Right atrium auricular region (tissue), 2 donors: ENCODE measurements at regions not wholly inside any gene's neighbourhood (a gene's known extent, or its start where the extent isn't known, plus 50 kb on each side); places are given as distances from the start of the nearest gene placed in this dataset.

Source experiments
- DNase-seq: peaks from one replicate; pipeline ENCODE4 v3.0.0-alpha.2; 2019; ENCODE audit warnings: low spot score
- H3K27ac ChIP-seq, 2 donors: fragments of 200-600 bp; sonication (generic); 1 replicate in 1 of 2; 2 replicates in 1 of 2; pipeline ENCODE4 v1.5.1; 2016 to 2019
- H3K27me3 ChIP-seq, 2 donors: fragments of 200-600 bp; sonication (generic); one replicate each; pipeline versions ENCODE4 v1.5.1 to v1.6.0; 2017 to 2019
- H3K36me3 ChIP-seq: fragments of 200-600 bp; sonication (generic); one replicate; pipeline ENCODE4 v1.5.1; 2016
- H3K4me1 ChIP-seq, 2 donors: fragments of 200-600 bp; sonication (generic); one replicate each; pipeline versions ENCODE4 v1.5.1 to v1.6.0; 2017 to 2019
- H3K4me3 ChIP-seq, 2 donors: fragments of 200-600 bp; sonication (generic); 1 replicate in 1 of 2; 2 replicates in 1 of 2; pipeline ENCODE4 v1.5.1; 2017 to 2019; ENCODE audit warnings: mild to moderate bottlenecking in 1 of 2, moderate library complexity in 1 of 2
- H3K9me3 ChIP-seq, 2 donors: fragments of 200-600 bp; sonication (generic); one replicate each; pipeline ENCODE4 v1.5.1; 2019
- CTCF ChIP-seq, 2 donors: fragments of 200-600 bp; sonication (generic); IDR thresholded peaks; one replicate each; pipeline ENCODE4 v1.5.1; 2019; ENCODE audit warnings: antibody characterized with exemption in 2 of 2

GRCh38 chr12:75816897-75817296, 214.7 kb downstream of the PHLDA1 start:
- Histone ChIP-seq H3K4me3 (no peak overlapping the region), H3K9me3 (no peaks in the 10 kb centered on the region), H3K4me1 (peaks cover 0 to 13% of the 10 kb centered on the region in 2 donors), H3K27ac (no peak overlapping the region), H3K27me3 (no peaks in the 10 kb centered on the region), H3K36me3 (no peaks in the 10 kb centered on the region)
- DNase-seq = no peak
- no peak for TF ChIP-seq CTCF (IDR thresholded peaks at IDR 0.05)

- Histone ChIP-seq H3K36me3 (no peaks in the 10 kb centered on the region), H3K9me3 (no peaks in the 10 kb centered on the region), H3K4me1 (peaks cover 0 to 13% of the 10 kb centered on the region in 2 donors), H3K4me3 (no peak overlapping the region), H3K27me3 (no peaks in the 10 kb centered on the region), H3K27ac (peak overlapping the region in 1 of 2 donors; percentile 34)
- no peak for TF ChIP-seq CTCF (IDR thresholded peaks at IDR 0.05)
- no peak for DNase-seq
Measured at GRCh38 chr12:75815756-75816155, 215.8 kb downstream of the PHLDA1 start.

- Histone ChIP-seq H3K9me3 (no peaks in the 10 kb centered on the region), H3K27ac (peak overlapping the region in 1 of 2 donors; percentile 34), H3K4me1 (peaks cover 0 to 13% of the 10 kb centered on the region in 2 donors), H3K36me3 (no peaks in the 10 kb centered on the region), H3K4me3 (no peak overlapping the region), H3K27me3 (no peaks in the 10 kb centered on the region)
- TF ChIP-seq CTCF (IDR thresholded peaks at IDR 0.05) = no peak
- no peak for DNase-seq
Measured at GRCh38 chr12:75814851-75815754, 216.5 kb downstream of the PHLDA1 start.

GRCh38 chr12:75813072-75813471, 218.5 kb downstream of the PHLDA1 start:
- H3K9me3 ChIP-seq = no peaks in the 10 kb centered on the region
- no peak for TF ChIP-seq CTCF (IDR thresholded peaks at IDR 0.05)
- H3K4me3 ChIP-seq = no peak overlapping the region
- DNase-seq = no peak
- no peak overlapping the region for H3K27ac ChIP-seq
- H3K36me3 ChIP-seq = no peaks in the 10 kb centered on the region
- peaks cover 0 to 13% of the 10 kb centered on the region in 2 donors for H3K4me1 ChIP-seq
- H3K27me3 ChIP-seq = no peaks in the 10 kb centered on the region

- no peak for TF ChIP-seq CTCF (IDR thresholded peaks at IDR 0.05)
- H3K36me3 ChIP-seq = no peaks in the 10 kb centered on the region
- H3K9me3 ChIP-seq = no peaks in the 10 kb centered on the region
- no peak overlapping the region for H3K4me3 ChIP-seq
- H3K4me1 ChIP-seq = peaks cover 0 to 13% of the 10 kb centered on the region in 2 donors
- no peak overlapping the region for H3K27ac ChIP-seq
- DNase-seq = no peak
- no peaks in the 10 kb centered on the region for H3K27me3 ChIP-seq
Measured at GRCh38 chr12:75812271-75813018, 219.1 kb downstream of the PHLDA1 start.
